ENCODE measurements at regions not wholly inside any gene's neighbourhood (a gene's known extent, or its start where the extent isn't known, plus 50 kb on each side); places are given as distances from the start of the nearest gene placed in this dataset.

DNA sequence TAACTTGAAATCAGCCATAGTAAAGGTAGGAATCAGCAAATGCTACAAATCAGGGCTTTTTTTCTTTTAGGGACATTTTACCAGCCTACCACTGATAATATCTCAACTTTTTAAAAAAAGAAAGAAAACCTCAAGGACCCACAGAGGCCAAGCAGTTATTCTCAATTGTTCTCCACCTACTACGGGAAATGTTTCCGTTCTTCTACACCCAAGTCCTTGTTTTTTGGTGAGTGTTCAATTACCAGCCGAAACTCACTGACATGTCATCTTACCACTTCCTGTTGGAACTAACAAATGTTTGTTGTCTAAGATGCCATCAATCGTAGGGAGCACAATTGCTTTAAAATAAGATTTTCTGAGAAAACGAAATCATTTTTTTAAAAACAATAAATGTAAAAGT, 50.2 kb upstream of the CDK1 start:
- TF ChIP-seq, protein P1, sequence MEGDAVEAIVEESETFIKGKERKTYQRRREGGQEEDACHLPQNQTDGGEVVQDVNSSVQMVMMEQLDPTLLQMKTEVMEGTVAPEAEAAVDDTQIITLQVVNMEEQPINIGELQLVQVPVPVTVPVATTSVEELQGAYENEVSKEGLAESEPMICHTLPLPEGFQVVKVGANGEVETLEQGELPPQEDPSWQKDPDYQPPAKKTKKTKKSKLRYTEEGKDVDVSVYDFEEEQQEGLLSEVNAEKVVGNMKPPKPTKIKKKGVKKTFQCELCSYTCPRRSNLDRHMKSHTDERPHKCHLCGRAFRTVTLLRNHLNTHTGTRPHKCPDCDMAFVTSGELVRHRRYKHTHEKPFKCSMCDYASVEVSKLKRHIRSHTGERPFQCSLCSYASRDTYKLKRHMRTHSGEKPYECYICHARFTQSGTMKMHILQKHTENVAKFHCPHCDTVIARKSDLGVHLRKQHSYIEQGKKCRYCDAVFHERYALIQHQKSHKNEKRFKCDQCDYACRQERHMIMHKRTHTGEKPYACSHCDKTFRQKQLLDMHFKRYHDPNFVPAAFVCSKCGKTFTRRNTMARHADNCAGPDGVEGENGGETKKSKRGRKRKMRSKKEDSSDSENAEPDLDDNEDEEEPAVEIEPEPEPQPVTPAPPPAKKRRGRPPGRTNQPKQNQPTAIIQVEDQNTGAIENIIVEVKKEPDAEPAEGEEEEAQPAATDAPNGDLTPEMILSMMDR (conservative IDR thresholded peaks at IDR 0.05; ENCODE audit: low read depth, low read length), result no peak
- TF ChIP-seq EZH2 (IDR thresholded peaks at IDR 0.05; ENCODE audit: low read length, unreplicated experiment), result no peak
- no peak for TF ChIP-seq EZH2phosphoT487 (IDR thresholded peaks at IDR 0.05; ENCODE audit: borderline replicate concordance, low read length)

All from PC-3 (cell line).